Type B pancreatic cell (in vitro differentiated cells): ENCODE measurements at regions not wholly inside any gene's neighbourhood (a gene's known extent, or its start where the extent isn't known, plus 50 kb on each side); places are given as distances from the start of the nearest gene placed in this dataset.
A peak's percentile ranks its signal among the peaks of the same experiment; 100 is the strongest.

Experiments used
- DNase-seq: peaks from one replicate; pipeline ENCODE4 v3.0.0; 2021; ENCODE audit warnings: mixed read lengths; ENCODE audit not compliant: unreplicated experiment; ENCODE audit errors: extremely low spot score
- H3K27ac Mint-ChIP-seq: 2 replicates; pipeline ENCODE4 v1.8.0; 2021; ENCODE audit warnings: mild to moderate bottlenecking, mixed read lengths
- H3K27me3 Mint-ChIP-seq: 2 replicates; pipeline ENCODE4 v1.8.0; 2021; ENCODE audit warnings: mixed read lengths
- H3K36me3 Mint-ChIP-seq: 2 replicates; pipeline ENCODE4 v1.8.0; 2021; ENCODE audit warnings: mixed read lengths
- H3K4me1 Mint-ChIP-seq: one replicate; pipeline ENCODE4 v1.8.0; 2021; ENCODE audit warnings: mixed read lengths; ENCODE audit not compliant: unreplicated experiment
- H3K4me3 Mint-ChIP-seq: 2 replicates; pipeline ENCODE4 v1.8.0; 2021; ENCODE audit warnings: mild to moderate bottlenecking, mixed read lengths
- H3K9me3 Mint-ChIP-seq: 2 replicates; pipeline ENCODE4 v1.8.0; 2021; ENCODE audit warnings: mixed read lengths
- CTCF ChIP-seq: fragments of 200-600 bp; sonication (generic); conservative IDR thresholded peaks from 2 replicates; pipeline ENCODE4 v1.5.0; 2021; ENCODE audit warnings: antibody characterized with exemption, mild to moderate bottlenecking

- TF ChIP-seq CTCF = no peak
Observed at GRCh38 chr12:108060067-108060466, 69.0 kb upstream of the WSCD2 start.

GRCh38 chr12:108060903-108061302 lies 68.2 kb upstream of the WSCD2 start:
- no peak for DNase-seq
- Mint-ChIP-seq H3K36me3 (no peaks in the 10 kb centered on the region), H3K4me1 (peaks cover 8% of the 10 kb centered on the region), H3K4me3 (no peak overlapping the region), H3K9me3 (peaks cover 6% of the 10 kb centered on the region), H3K27me3 (peaks cover 38% of the 10 kb centered on the region), H3K27ac (no peak overlapping the region)
- no peak for TF ChIP-seq CTCF

More at GRCh38 chr12:108060067-108060466, 69.0 kb upstream of the WSCD2 start:
- Mint-ChIP-seq H3K4me1 (peaks cover 10% of the 10 kb centered on the region), H3K36me3 (no peaks in the 10 kb centered on the region), H3K27me3 (peaks cover 34% of the 10 kb centered on the region), H3K9me3 (peaks cover 6% of the 10 kb centered on the region), H3K27ac (no peak overlapping the region), H3K4me3 (no peak overlapping the region)
- DNase-seq = no peak

DNA sequence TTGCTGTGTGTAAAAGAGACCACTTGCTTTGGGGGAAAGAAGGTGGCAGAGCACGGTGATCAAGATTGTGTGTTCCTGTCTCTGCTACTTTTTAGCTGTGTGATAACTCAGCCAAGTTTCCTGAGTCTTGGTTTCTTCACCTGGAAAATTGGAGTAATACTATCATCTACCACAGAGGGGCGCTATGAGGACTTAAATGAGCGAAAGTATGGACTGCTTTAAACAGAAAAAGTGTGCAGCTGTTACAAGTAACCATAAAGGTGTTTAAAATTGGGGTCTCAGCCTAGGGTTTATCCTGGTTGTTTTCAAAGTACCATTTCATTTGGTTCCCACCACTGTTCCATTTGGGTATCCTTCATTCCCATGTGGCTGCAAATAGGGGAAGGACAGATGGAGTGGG lies 65.9 kb upstream of the WSCD2 start:
- Mint-ChIP-seq H3K27ac (no peak overlapping the region), H3K36me3 (no peaks in the 10 kb centered on the region), H3K9me3 (peaks cover 6% of the 10 kb centered on the region), H3K4me3 (no peak overlapping the region), H3K27me3 (peaks cover 26% of the 10 kb centered on the region), H3K4me1 (peaks cover 6% of the 10 kb centered on the region)
- peak; percentile 72 for TF ChIP-seq CTCF
- DNase-seq = no peak

GRCh38 chr12:108065069-108065468 lies 64.0 kb upstream of the WSCD2 start:
- no peak for DNase-seq
- Mint-ChIP-seq H3K4me1 (peaks cover 12% of the 10 kb centered on the region), H3K9me3 (peaks cover 6% of the 10 kb centered on the region), H3K4me3 (no peak overlapping the region), H3K27me3 (peaks cover 22% of the 10 kb centered on the region), H3K36me3 (no peaks in the 10 kb centered on the region), H3K27ac (no peak overlapping the region)
- no peak for TF ChIP-seq CTCF

- Mint-ChIP-seq H3K9me3 (peaks cover 6% of the 10 kb centered on the region), H3K27ac (no peak overlapping the region), H3K36me3 (no peaks in the 10 kb centered on the region), H3K4me3 (no peak overlapping the region), H3K4me1 (peaks cover 12% of the 10 kb centered on the region), H3K27me3 (peaks cover 19% of the 10 kb centered on the region)
- no peak for TF ChIP-seq CTCF
- DNase-seq = no peak
Observed at GRCh38 chr12:108066583-108067577, 62.2 kb upstream of the WSCD2 start.
